ENCODE measurements at regions not wholly inside any gene's neighbourhood (a gene's known extent, or its start where the extent isn't known, plus 50 kb on each side); places are given as distances from the start of the nearest gene placed in this dataset.
A peak's percentile ranks its signal among the peaks of the same experiment; 100 is the strongest.

- Histone ChIP-seq H3K4me1 (ENCODE audit: control insufficient read depth in 2 of 3, insufficient read depth in 2 of 3, low read depth in 1 of 3, low read length in 3 of 3) (peaks cover 0 to 3% (median 0%) of the 10 kb centered on the region in 3 donors), H3K9ac (ENCODE audit: low read length in 3 of 3) (no peak overlapping the region), H3K36me3 (ENCODE audit: control insufficient read depth in 2 of 3, insufficient read depth in 3 of 3, low read length in 3 of 3) (no peaks in the 10 kb centered on the region), H3K9me3 (ENCODE audit: control insufficient read depth in 2 of 3, insufficient read depth in 1 of 3, low read length in 3 of 3) (no peaks in the 10 kb centered on the region), H3K27ac (ENCODE audit: low read depth in 2 of 2, low read length in 2 of 2) (peak overlapping the region in 1 of 2 donors; percentile 27), H3K4me3 (ENCODE audit: low read length in 3 of 3) (no peak overlapping the region), H3K27me3 (ENCODE audit: control insufficient read depth, insufficient read depth, low read length) (no peaks in the 10 kb centered on the region)
- no peak for TF ChIP-seq CTCF (IDR thresholded peaks at IDR 0.05; ENCODE audit: borderline replicate concordance, extremely low read depth, insufficient read depth)
- FAIRE-seq (no peak), DNase-seq (no peak)
- intact Hi-C loops (cut with DNase I) = no loop called here
Observed at GRCh38 chr7:46661431-46661830, 740.4 kb upstream of the IGFBP3 start.

- Histone ChIP-seq H3K9me3 (ENCODE audit: control insufficient read depth in 2 of 3, insufficient read depth in 1 of 3, low read length in 3 of 3) (no peaks in the 10 kb centered on the region), H3K4me1 (ENCODE audit: control insufficient read depth in 2 of 3, insufficient read depth in 2 of 3, low read depth in 1 of 3, low read length in 3 of 3) (peaks cover 0 to 3% (median 0%) of the 10 kb centered on the region in 3 donors), H3K36me3 (ENCODE audit: control insufficient read depth in 2 of 3, insufficient read depth in 3 of 3, low read length in 3 of 3) (no peaks in the 10 kb centered on the region), H3K27ac (ENCODE audit: low read depth in 2 of 2, low read length in 2 of 2) (peak overlapping the region; percentile 27 to 82), H3K27me3 (ENCODE audit: control insufficient read depth, insufficient read depth, low read length) (no peaks in the 10 kb centered on the region), H3K9ac (ENCODE audit: low read length in 3 of 3) (no peak overlapping the region), H3K4me3 (ENCODE audit: low read length in 3 of 3) (no peak overlapping the region)
- intact Hi-C loops (cut with DNase I) = no loop called here
- FAIRE-seq (no peak), DNase-seq (no peak)
- TF ChIP-seq CTCF (IDR thresholded peaks at IDR 0.05; ENCODE audit: borderline replicate concordance, extremely low read depth, insufficient read depth) = no peak
Observed at GRCh38 chr7:46660402-46660980, 739.4 kb upstream of the IGFBP3 start.

GRCh38 chr7:46658281-46658680 is 737.2 kb upstream of the IGFBP3 start:
- Histone ChIP-seq H3K27me3 (ENCODE audit: control insufficient read depth, insufficient read depth, low read length) (no peaks in the 10 kb centered on the region), H3K36me3 (ENCODE audit: control insufficient read depth in 2 of 3, insufficient read depth in 3 of 3, low read length in 3 of 3) (no peaks in the 10 kb centered on the region), H3K9me3 (ENCODE audit: control insufficient read depth in 2 of 3, insufficient read depth in 1 of 3, low read length in 3 of 3) (no peaks in the 10 kb centered on the region), H3K4me3 (ENCODE audit: low read length in 3 of 3) (no peak overlapping the region), H3K4me1 (ENCODE audit: control insufficient read depth in 2 of 3, insufficient read depth in 2 of 3, low read depth in 1 of 3, low read length in 3 of 3) (peaks cover 0 to 3% (median 0%) of the 10 kb centered on the region in 3 donors), H3K27ac (ENCODE audit: low read depth in 2 of 2, low read length in 2 of 2) (no peak overlapping the region), H3K9ac (ENCODE audit: low read length in 3 of 3) (no peak overlapping the region)
- intact Hi-C loops (cut with DNase I) = no loop called here
- FAIRE-seq = no peak
- no peak for DNase-seq
- TF ChIP-seq CTCF (IDR thresholded peaks at IDR 0.05; ENCODE audit: borderline replicate concordance, extremely low read depth, insufficient read depth) = no peak
